ENCODE measurements at regions not wholly inside any gene's neighbourhood (a gene's known extent, or its start where the extent isn't known, plus 50 kb on each side); places are given as distances from the start of the nearest gene placed in this dataset.

DNA sequence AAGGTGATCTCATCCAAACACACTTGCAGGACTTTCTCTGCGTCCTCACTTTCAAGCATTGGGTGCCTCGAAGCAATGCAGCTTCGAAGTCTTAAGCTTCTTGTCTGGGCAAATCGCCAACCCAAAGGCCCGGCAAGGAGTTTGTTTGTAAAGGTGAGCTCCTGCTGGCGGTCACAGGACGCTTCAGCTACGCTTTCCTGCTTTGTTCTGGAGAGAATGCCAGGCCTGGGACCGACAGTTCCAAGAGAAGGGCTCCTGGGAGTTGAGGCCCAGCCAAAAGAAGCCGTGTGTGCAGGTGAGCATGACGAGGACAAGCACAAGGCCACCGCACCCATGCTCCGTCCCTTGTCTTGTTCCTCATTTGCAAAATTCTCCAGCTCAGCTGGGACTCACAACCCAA, 106.6 kb upstream of the DOCK1 start:
- Mint-ChIP-seq H3K36me3 (ENCODE audit: low read depth) (no peaks in the 10 kb centered on the region), H3K4me1 (ENCODE audit: low read depth) (no peaks in the 10 kb centered on the region), H3K27ac (no peak overlapping the region), H3K4me3 (no peak overlapping the region), H3K9me3 (ENCODE audit: insufficient read depth) (no peaks in the 10 kb centered on the region), H3K27me3 (ENCODE audit: low read depth) (no peaks in the 10 kb centered on the region)
- ChIA-PET POLR2A (no interaction called here), CTCF (no interaction called here)
- no peak for DNase-seq
- no peak for ATAC-seq

DNA sequence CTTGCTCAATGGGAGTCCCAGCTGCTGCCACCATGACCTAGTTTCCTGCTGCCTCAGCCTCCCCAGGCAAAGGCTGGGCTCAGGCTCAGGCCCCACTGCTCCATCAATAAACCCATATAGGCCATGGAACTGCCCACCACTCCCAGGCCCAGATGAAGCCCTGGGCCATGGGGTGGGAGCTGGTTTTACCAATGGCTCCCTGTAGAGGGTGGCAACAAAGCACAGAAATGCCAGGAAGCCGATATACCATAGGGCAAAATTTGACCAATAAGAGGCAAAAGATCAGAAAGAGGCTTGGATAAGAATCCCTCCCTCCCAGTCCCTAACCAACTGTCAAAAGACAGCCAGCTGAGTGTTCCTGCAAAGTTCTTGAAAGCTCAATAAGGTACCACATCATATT, 101.8 kb upstream of the DOCK1 start:
- no peaks in the 10 kb centered on the region for H3K27me3 Mint-ChIP-seq (ENCODE audit: low read depth)
- no peak overlapping the region for H3K4me3 Mint-ChIP-seq
- DNase-seq (no peak), ATAC-seq (no peak)
- no peaks in the 10 kb centered on the region for H3K4me1 Mint-ChIP-seq (ENCODE audit: low read depth)
- H3K27ac Mint-ChIP-seq: no peak overlapping the region
- no peaks in the 10 kb centered on the region for H3K36me3 Mint-ChIP-seq (ENCODE audit: low read depth)
- CTCF ChIA-PET: no interaction called here
- H3K9me3 Mint-ChIP-seq (ENCODE audit: insufficient read depth): no peaks in the 10 kb centered on the region
- POLR2A ChIA-PET: no interaction called here

DNA sequence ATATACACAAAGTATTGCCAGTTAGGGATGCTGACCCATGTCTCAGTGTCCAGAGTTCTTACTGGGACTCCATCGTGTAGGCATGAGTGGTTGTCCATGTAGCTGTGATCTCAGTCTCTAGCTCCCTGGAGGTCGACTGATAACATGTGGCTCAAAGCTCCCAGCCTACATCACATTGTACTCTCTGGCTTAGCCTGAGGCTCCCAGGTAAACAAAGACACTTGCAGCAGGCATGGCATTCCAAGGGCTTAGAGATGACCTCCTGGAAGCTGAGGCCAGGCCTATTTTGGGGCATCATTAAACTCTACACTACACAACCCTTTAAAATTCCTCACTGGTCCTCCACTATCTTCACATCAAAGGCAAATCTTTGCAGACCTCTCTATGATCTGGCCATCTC, 100.8 kb upstream of the DOCK1 start:
- H3K9me3 Mint-ChIP-seq (ENCODE audit: insufficient read depth): no peaks in the 10 kb centered on the region
- no peaks in the 10 kb centered on the region for H3K4me1 Mint-ChIP-seq (ENCODE audit: low read depth)
- no peaks in the 10 kb centered on the region for H3K27me3 Mint-ChIP-seq (ENCODE audit: low read depth)
- ChIA-PET POLR2A (no interaction called here), CTCF (interaction anchor here (1.4 kb wide), 1 partner anchor 17 kb away, joined by 3 read pairs; no protein-coding TSS in a partner anchor)
- no peak overlapping the region for H3K4me3 Mint-ChIP-seq
- ATAC-seq (no peak), DNase-seq (no peak)
- no peak overlapping the region for H3K27ac Mint-ChIP-seq
- H3K36me3 Mint-ChIP-seq (ENCODE audit: low read depth): no peaks in the 10 kb centered on the region

DNA sequence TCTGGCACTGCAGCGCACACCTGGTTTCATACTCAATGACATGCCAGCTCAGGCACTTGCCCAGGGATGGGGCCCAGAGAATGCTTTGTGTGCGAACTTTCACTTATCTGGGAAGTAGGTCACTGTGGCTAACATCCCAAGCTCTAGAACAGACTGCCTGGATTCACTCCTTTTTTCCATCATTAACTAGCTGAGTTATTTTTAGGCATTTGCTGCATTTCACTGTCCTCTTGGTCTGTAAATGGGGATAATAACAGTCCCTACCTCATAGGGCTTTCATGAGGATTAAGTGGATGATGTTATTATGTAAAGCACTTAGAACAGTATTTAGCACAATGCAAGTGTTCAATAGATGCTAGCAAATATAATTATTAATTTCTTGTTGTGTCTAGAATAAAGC, 98.7 kb upstream of the DOCK1 start:
- peaks cover 11% of the 10 kb centered on the region for H3K9me3 Mint-ChIP-seq (ENCODE audit: insufficient read depth)
- CTCF ChIA-PET: no interaction called here

DNA sequence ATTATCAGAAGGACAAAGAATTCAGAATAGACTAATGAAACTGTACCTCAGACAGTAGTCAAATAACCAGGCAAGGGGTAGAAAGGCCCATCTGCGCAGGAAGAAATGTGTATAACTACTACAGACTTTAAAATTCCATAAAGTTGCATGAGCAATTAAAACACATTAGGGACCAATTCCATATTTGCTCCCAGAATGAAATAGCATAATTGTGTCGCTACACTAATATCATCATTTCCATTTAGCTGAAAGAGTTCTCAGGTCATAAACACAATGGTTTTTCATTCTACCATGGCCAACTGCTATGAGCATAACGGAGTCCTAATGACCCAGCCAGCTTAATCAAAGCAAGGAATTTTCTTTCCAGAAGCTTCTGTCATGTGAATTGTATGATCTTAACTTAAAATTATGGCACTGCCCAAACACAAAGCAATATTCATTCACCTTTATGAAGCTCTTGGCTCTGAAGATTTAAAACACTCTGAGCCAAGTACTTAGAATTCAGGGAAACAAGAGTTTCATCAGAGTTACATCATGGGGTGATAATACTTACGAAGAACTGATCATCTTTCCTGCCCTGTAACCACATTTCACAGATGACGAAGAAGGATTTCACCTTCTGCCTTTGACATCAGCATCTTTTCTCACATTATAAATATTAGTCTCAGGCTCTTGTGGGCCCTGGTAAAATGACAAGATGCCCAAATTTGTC, 98.1 kb upstream of the DOCK1 start:
- POLR2A ChIA-PET: no interaction called here
- H3K27me3 Mint-ChIP-seq (ENCODE audit: low read depth): no peaks in the 10 kb centered on the region
- no peak for DNase-seq
- H3K4me1 Mint-ChIP-seq (ENCODE audit: low read depth): no peaks in the 10 kb centered on the region
- H3K4me3 Mint-ChIP-seq: no peak overlapping the region
- H3K27ac Mint-ChIP-seq: no peak overlapping the region
- CTCF ChIA-PET: no interaction called here
- H3K36me3 Mint-ChIP-seq (ENCODE audit: low read depth): no peaks in the 10 kb centered on the region
- peaks cover 11% of the 10 kb centered on the region for H3K9me3 Mint-ChIP-seq (ENCODE audit: insufficient read depth)
- ATAC-seq: no peak

More for the DNA sequence above, 98.7 kb upstream of the DOCK1 start:
- POLR2A ChIA-PET: no interaction called here
- Mint-ChIP-seq H3K27ac (no peak overlapping the region), H3K27me3 (ENCODE audit: low read depth) (no peaks in the 10 kb centered on the region), H3K36me3 (ENCODE audit: low read depth) (no peaks in the 10 kb centered on the region), H3K4me1 (ENCODE audit: low read depth) (no peaks in the 10 kb centered on the region), H3K4me3 (no peak overlapping the region)
- no peak for ATAC-seq
- DNase-seq: no peak

DNA sequence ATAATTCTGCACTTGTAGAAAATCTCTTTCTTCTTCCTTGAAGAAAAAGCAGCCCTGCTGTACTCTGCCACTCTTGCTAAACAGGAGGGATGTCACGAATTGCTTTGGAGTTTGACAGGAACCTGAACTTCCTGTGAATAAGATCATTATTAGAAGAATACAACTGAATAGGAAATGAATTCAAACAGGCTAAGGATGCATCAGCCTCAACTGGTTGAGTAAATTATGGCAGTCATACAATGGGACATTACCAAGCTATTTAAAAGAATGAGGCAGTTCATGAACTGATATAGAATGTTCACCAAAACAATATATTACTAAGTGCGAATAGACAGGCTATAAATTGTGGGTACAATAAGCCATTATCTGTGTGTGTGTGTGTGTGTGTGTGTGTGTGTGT, 97.1 kb upstream of the DOCK1 start:
- CTCF ChIA-PET: no interaction called here
- H3K9me3 Mint-ChIP-seq (ENCODE audit: insufficient read depth): peaks cover 11% of the 10 kb centered on the region
- POLR2A ChIA-PET: no interaction called here
- no peaks in the 10 kb centered on the region for H3K4me1 Mint-ChIP-seq (ENCODE audit: low read depth)
- H3K27ac Mint-ChIP-seq: no peak overlapping the region
- H3K27me3 Mint-ChIP-seq (ENCODE audit: low read depth): no peaks in the 10 kb centered on the region
- no peak overlapping the region for H3K4me3 Mint-ChIP-seq
- ATAC-seq (no peak), DNase-seq (no peak)
- no peaks in the 10 kb centered on the region for H3K36me3 Mint-ChIP-seq (ENCODE audit: low read depth)

DNA sequence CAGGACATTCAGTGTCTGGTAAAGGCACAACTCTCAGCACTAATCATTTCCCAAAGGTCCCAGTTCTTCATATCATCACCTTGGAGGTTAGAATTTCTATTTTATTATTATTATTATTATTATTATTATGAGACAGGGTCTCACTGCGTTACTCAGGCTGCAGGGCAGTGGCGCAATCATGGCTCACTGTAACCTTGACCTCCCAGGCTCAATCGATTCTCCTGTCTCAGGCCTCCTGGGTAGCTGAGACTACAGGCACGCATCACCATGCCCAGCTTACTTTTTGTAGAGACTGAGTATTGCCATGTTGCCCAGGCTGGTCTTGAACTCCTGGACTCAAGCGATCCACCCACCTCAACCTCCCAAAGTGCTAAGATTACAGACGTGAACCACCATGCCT, 91.8 kb upstream of the DOCK1 start:
- H3K27me3 Mint-ChIP-seq (ENCODE audit: low read depth): no peaks in the 10 kb centered on the region
- H3K4me1 Mint-ChIP-seq (ENCODE audit: low read depth): no peaks in the 10 kb centered on the region
- no peak overlapping the region for H3K27ac Mint-ChIP-seq
- POLR2A ChIA-PET: no interaction called here
- DNase-seq (no peak), ATAC-seq (no peak)
- H3K36me3 Mint-ChIP-seq (ENCODE audit: low read depth): no peaks in the 10 kb centered on the region
- H3K9me3 Mint-ChIP-seq (ENCODE audit: insufficient read depth): peaks cover 11% of the 10 kb centered on the region
- CTCF ChIA-PET: no interaction called here
- no peak overlapping the region for H3K4me3 Mint-ChIP-seq

DNA sequence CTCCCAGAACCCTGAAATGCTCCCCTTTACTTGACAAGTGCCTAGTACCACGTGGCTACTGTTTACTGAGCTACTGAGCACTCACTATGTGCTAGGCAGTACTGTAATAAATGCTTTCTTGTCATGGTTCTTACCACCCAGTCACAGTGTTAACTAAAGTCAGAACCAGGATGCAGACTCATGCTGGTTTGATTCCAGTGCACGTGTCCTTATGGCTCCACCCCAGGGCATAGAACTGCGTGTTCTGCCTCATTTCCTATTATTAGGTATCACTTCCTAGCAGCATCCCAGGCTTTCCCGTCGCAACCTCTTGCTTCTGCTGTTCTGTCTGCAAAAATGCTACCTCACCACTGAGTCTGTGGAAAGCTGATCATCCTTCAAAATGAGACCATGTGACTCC, 71.7 kb upstream of the DOCK1 start:
- H3K9me3 Mint-ChIP-seq (ENCODE audit: insufficient read depth): peaks cover 9% of the 10 kb centered on the region
- no peaks in the 10 kb centered on the region for H3K27me3 Mint-ChIP-seq (ENCODE audit: low read depth)
- no peaks in the 10 kb centered on the region for H3K36me3 Mint-ChIP-seq (ENCODE audit: low read depth)
- ChIA-PET CTCF (no interaction called here), POLR2A (no interaction called here)
- H3K27ac Mint-ChIP-seq: no peak overlapping the region
- no peak for ATAC-seq
- no peaks in the 10 kb centered on the region for H3K4me1 Mint-ChIP-seq (ENCODE audit: low read depth)
- DNase-seq: no peak
- no peak overlapping the region for H3K4me3 Mint-ChIP-seq

DNA sequence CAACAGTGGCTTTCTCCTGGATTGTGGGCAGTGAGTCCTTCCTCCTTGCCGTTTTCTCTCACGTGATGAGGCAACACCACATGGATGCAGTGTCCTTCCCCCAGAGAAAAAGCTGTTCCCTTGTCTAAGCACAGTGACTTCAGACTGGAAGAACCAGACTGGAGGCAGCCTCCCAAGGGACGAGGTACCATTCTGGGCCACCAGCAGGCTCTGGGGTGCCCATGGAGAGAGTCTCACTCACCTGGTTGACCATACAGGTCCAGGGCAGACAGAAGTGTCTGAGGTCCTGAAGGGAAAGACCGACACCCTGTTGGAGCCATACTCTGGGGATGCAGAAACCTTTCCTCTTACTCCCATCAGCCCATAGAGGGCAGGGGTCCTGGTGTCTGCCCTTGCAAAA, 69.2 kb upstream of the DOCK1 start:
- DNase-seq (no peak), ATAC-seq (no peak)
- Mint-ChIP-seq H3K9me3 (ENCODE audit: insufficient read depth) (no peaks in the 10 kb centered on the region), H3K36me3 (ENCODE audit: low read depth) (no peaks in the 10 kb centered on the region), H3K27ac (no peak overlapping the region), H3K4me1 (ENCODE audit: low read depth) (no peaks in the 10 kb centered on the region), H3K4me3 (no peak overlapping the region), H3K27me3 (ENCODE audit: low read depth) (no peaks in the 10 kb centered on the region)
- ChIA-PET CTCF (no interaction called here), POLR2A (no interaction called here)

DNA sequence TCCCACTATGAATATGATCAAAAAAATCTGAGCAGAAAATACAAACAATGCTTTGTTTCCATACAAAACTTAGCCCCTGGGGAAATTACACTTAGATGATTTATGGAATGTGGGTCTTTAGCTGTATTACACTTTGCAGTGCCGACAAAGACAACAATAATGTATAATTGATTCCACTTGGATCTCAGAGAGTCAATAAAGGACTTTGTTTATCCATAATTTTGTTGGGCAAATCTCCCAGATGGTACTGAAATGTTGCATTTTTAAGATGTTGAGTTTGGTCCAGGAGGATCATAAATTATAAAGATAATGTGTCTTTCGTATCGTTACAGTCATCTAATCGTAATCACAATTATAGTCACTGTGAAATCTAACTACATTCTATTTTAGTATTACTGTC, 66.9 kb upstream of the DOCK1 start:
- H3K36me3 Mint-ChIP-seq (ENCODE audit: low read depth): no peaks in the 10 kb centered on the region
- ChIA-PET CTCF (no interaction called here), POLR2A (no interaction called here)
- no peak overlapping the region for H3K27ac Mint-ChIP-seq
- no peaks in the 10 kb centered on the region for H3K27me3 Mint-ChIP-seq (ENCODE audit: low read depth)
- H3K9me3 Mint-ChIP-seq (ENCODE audit: insufficient read depth): no peaks in the 10 kb centered on the region
- no peak for ATAC-seq
- H3K4me1 Mint-ChIP-seq (ENCODE audit: low read depth): no peaks in the 10 kb centered on the region
- H3K4me3 Mint-ChIP-seq: no peak overlapping the region
- DNase-seq: no peak

DNA sequence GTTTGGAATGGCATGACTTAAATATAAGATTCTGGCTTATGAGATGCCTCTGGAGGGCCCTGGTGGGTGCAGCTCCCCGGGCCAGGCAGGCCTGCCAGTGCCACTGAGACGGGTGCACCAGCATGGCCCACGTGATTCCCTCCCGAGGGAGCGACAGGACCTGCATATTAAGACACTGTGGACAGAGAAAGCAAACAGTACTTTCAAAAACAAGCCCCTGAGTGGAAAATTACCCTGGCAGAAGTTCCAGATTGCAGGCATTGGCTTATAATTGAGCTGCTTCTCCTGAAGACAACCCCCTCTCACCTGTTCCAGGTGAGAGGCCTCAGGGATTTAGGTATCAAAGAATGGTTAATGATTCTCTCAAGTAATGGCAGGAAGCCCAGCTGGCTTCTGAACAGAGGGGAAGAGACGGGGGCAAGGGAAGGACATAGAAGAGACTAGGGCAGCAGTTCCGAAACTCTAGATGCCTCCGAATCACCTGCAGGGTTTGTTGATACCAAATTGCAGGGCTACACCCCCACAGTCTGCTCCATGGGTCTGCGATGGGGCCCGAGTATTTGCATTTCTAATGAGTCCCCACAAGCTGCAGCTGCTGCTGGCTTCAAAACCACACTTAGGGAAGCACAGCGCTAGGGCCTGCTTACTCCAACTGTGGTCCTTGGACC, 66.0 kb upstream of the DOCK1 start:
- ChIA-PET POLR2A (no interaction called here), CTCF (no interaction called here)
- Mint-ChIP-seq H3K4me1 (ENCODE audit: low read depth) (no peaks in the 10 kb centered on the region), H3K27me3 (ENCODE audit: low read depth) (no peaks in the 10 kb centered on the region), H3K27ac (no peak overlapping the region), H3K9me3 (ENCODE audit: insufficient read depth) (no peaks in the 10 kb centered on the region), H3K4me3 (no peak overlapping the region), H3K36me3 (ENCODE audit: low read depth) (no peaks in the 10 kb centered on the region)
- DNase-seq: no peak
- no peak for ATAC-seq

DNA sequence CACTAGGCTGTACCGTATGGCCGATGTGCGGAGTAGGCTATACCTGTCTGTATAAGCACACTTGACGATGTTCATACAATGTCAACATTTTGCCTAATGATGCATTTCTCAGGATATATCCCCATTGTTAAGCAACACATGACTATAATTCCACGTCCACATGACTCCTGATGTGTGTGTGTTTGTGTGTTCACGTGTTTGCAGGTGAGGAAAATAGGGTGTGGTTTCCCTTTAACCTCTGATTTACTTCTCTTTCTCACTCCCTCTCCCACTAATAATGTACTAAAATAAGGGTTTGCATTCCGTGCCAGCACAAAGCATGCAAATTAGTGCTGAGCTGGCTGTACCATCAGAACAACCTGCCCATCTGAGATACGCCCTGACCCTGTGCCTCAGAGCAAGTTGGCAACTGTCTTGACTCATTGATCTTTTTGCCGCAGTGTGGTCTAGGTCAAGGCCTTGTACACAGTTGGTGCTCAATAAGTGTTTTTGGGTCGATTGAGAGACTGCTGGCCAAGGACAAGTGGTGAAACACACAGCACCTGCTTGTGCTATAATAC, 64.6 kb upstream of the DOCK1 start:
- ATAC-seq (no peak), DNase-seq (no peak)
- CTCF ChIA-PET: no interaction called here
- no peak overlapping the region for H3K27ac Mint-ChIP-seq
- POLR2A ChIA-PET: no interaction called here
- H3K9me3 Mint-ChIP-seq (ENCODE audit: insufficient read depth): no peaks in the 10 kb centered on the region
- H3K4me1 Mint-ChIP-seq (ENCODE audit: low read depth): no peaks in the 10 kb centered on the region
- H3K36me3 Mint-ChIP-seq (ENCODE audit: low read depth): no peaks in the 10 kb centered on the region
- no peaks in the 10 kb centered on the region for H3K27me3 Mint-ChIP-seq (ENCODE audit: low read depth)
- H3K4me3 Mint-ChIP-seq: no peak overlapping the region
